H9 (cell line): ENCODE measurements at regions not wholly inside any gene's neighbourhood (a gene's known extent, or its start where the extent isn't known, plus 50 kb on each side); places are given as distances from the start of the nearest gene placed in this dataset.

Experiments
- DNase-seq: peaks from one replicate; pipeline ENCODE4 v3.0.0-alpha.2; 2017
- H2AFZ ChIP-seq: one replicate; pipeline ENCODE4 v1.6.1; 2013; ENCODE audit warnings: mild to moderate bottlenecking, low read length, control low read depth, moderate library complexity
- H2AK5ac ChIP-seq: 2 replicates; pipeline ENCODE4 v1.6.1; 2013; ENCODE audit warnings: low read length, control low read depth, mixed read lengths; ENCODE audit not compliant: insufficient read length
- H2BK120ac ChIP-seq: one replicate; pipeline ENCODE4 v1.6.1; 2013; ENCODE audit warnings: low read depth, mild to moderate bottlenecking, low read length, control low read depth, inconsistent platforms; ENCODE audit not compliant: poor library complexity, severe bottlenecking
- H2BK12ac ChIP-seq: 2 replicates; pipeline ENCODE4 v1.6.1; 2013; ENCODE audit warnings: low read length, control low read depth, mixed read lengths, low read depth; ENCODE audit not compliant: insufficient read length
- H2BK15ac ChIP-seq: 2 replicates; pipeline ENCODE4 v1.6.1; 2013; ENCODE audit warnings: low read depth, low read length, control low read depth
- H2BK20ac ChIP-seq: one replicate; pipeline ENCODE4 v1.6.1; 2013; ENCODE audit warnings: low read depth, mild to moderate bottlenecking, low read length, control low read depth, inconsistent platforms; ENCODE audit not compliant: poor library complexity, severe bottlenecking
- H2BK5ac ChIP-seq: 2 replicates; pipeline ENCODE4 v1.6.1; 2013; ENCODE audit warnings: low read length, control low read depth, mixed read lengths; ENCODE audit not compliant: insufficient read length
- H3K14ac ChIP-seq: 2 replicates; pipeline ENCODE4 v1.6.1; 2013; ENCODE audit warnings: low read length, control low read depth; ENCODE audit not compliant: insufficient read depth
- H3K18ac ChIP-seq: 2 replicates; pipeline ENCODE4 v1.6.1; 2013; ENCODE audit warnings: low read depth, mild to moderate bottlenecking, mixed read lengths, low read length, control low read depth; ENCODE audit not compliant: insufficient read length
- H3K23ac ChIP-seq: 2 replicates; pipeline ENCODE4 v1.6.1; 2013; ENCODE audit warnings: low read length, control low read depth, mixed read lengths, low read depth; ENCODE audit not compliant: insufficient read length
- H3K23me2 ChIP-seq: 2 replicates; pipeline ENCODE4 v1.6.1; 2013; ENCODE audit warnings: low read depth, mild to moderate bottlenecking, mixed read lengths, low read length, control low read depth; ENCODE audit not compliant: insufficient read length, poor library complexity, severe bottlenecking
- H3K27ac ChIP-seq: 2 replicates; pipeline ENCODE4 v1.5.1; 2013; ENCODE audit warnings: low read length, control low read depth, mixed read lengths, low read depth; ENCODE audit not compliant: insufficient read length
- H3K27me3 ChIP-seq: 2 replicates; pipeline ENCODE4 v1.6.1; 2013; ENCODE audit warnings: low read length, control low read depth, inconsistent platforms; ENCODE audit not compliant: insufficient read depth
- H3K4ac ChIP-seq: 2 replicates; pipeline ENCODE4 v1.6.1; 2013; ENCODE audit warnings: low read depth, mild to moderate bottlenecking, control low read depth, inconsistent platforms, low read length, moderate library complexity
- H3K4me1 ChIP-seq: 2 replicates; pipeline ENCODE4 v1.6.1; 2013; ENCODE audit warnings: low read length, control low read depth, inconsistent platforms; ENCODE audit not compliant: insufficient read depth
- H3K4me2 ChIP-seq: 2 replicates; pipeline ENCODE4 v1.6.1; 2013; ENCODE audit warnings: low read length, control low read depth, mixed read lengths; ENCODE audit not compliant: insufficient read length, insufficient read depth
- H3K56ac ChIP-seq: 2 replicates; pipeline ENCODE4 v1.6.1; 2013; ENCODE audit warnings: low read depth, mild to moderate bottlenecking, mixed read lengths, low read length, control low read depth; ENCODE audit not compliant: insufficient read length
- H3K79me1 ChIP-seq: 2 replicates; pipeline ENCODE4 v1.6.1; 2013; ENCODE audit warnings: low read depth, mild to moderate bottlenecking, moderate library complexity, low read length, control low read depth, inconsistent platforms; ENCODE audit not compliant: insufficient read depth, poor library complexity, severe bottlenecking
- H3K79me2 ChIP-seq: 2 replicates; pipeline ENCODE4 v1.6.1; 2013; ENCODE audit warnings: low read length, control low read depth, inconsistent platforms; ENCODE audit not compliant: insufficient read depth
- H3K9ac ChIP-seq: 2 replicates; pipeline ENCODE4 v1.6.1; 2013; ENCODE audit warnings: low read length, control low read depth, mixed read lengths; ENCODE audit not compliant: insufficient read length; ENCODE audit errors: extremely low read depth
- H3K9me3 ChIP-seq: one replicate; pipeline ENCODE4 v1.6.1; 2013; ENCODE audit warnings: low read depth, low read length, inconsistent platforms; ENCODE audit not compliant: control insufficient read depth
- H3T11ph ChIP-seq: one replicate; pipeline ENCODE4 v1.6.1; 2013; ENCODE audit warnings: mild to moderate bottlenecking, low read length, control low read depth, inconsistent platforms
- H4K20me1 ChIP-seq: one replicate; pipeline ENCODE4 v1.6.1; 2013; ENCODE audit not compliant: control insufficient read depth, insufficient read length, insufficient read depth
- H4K5ac ChIP-seq: 2 replicates; pipeline ENCODE4 v1.6.1; 2013; ENCODE audit warnings: low read depth, mild to moderate bottlenecking, mixed read lengths, low read length, control low read depth; ENCODE audit not compliant: insufficient read length
- H4K8ac ChIP-seq: replicated peaks from 2 replicates; pipeline ENCODE4 v1.6.1; 2013; ENCODE audit warnings: low read length, control low read depth, mixed read lengths, low read depth; ENCODE audit not compliant: insufficient read length
- H4K91ac ChIP-seq: 2 replicates; pipeline ENCODE4 v1.6.1; 2013; ENCODE audit warnings: low read depth, mild to moderate bottlenecking, moderate library complexity, mixed read lengths, low read length, control low read depth; ENCODE audit not compliant: insufficient read length
- H3K27ac Mint-ChIP-seq, 3 experiments: 2 replicates in 2 of 3; 3 replicates in 1 of 3; pipeline ENCODE4 v1.8.0; 2020 to 2021; ENCODE audit warnings: mixed read lengths in 3 of 3, mild to moderate bottlenecking in 1 of 3, moderate library complexity in 1 of 3
- H3K27me3 Mint-ChIP-seq: 2 replicates; pipeline ENCODE4 v1.8.0; 2021; ENCODE audit warnings: low read depth, mild to moderate bottlenecking, moderate library complexity, mixed read lengths
- H3K36me3 Mint-ChIP-seq, 3 experiments: 2 replicates in 2 of 3; 3 replicates in 1 of 3; pipeline ENCODE4 v1.8.0; 2020 to 2021; ENCODE audit warnings: low read depth in 3 of 3, mixed read lengths in 3 of 3; ENCODE audit not compliant: insufficient read depth in 1 of 3
- H3K4me1 Mint-ChIP-seq, 2 experiments: 2 replicates each; pipeline ENCODE4 v1.8.0; 2020; ENCODE audit warnings: mixed read lengths in 2 of 2
- H3K4me3 Mint-ChIP-seq, 2 experiments: 2 replicates in 1 of 2; 3 replicates in 1 of 2; pipeline ENCODE4 v1.8.0; 2020 to 2021; ENCODE audit warnings: mild to moderate bottlenecking in 2 of 2, mixed read lengths in 2 of 2, moderate library complexity in 1 of 2
- H3K9me3 Mint-ChIP-seq, 2 experiments: 2 replicates in 1 of 2; 3 replicates in 1 of 2; pipeline ENCODE4 v1.8.0; 2020; ENCODE audit warnings: mild to moderate bottlenecking in 2 of 2, mixed read lengths in 2 of 2, moderate library complexity in 1 of 2
- CTCF ChIP-seq: fragments of 200-600 bp; sonication (generic); conservative IDR thresholded peaks from 3 replicates; pipeline ENCODE4 v1.8.0; 2021; ENCODE audit warnings: antibody characterized with exemption, mild to moderate bottlenecking
- WGBS: extraction: QIAGEN DNeasy Blood & Tissue Kit; methylation state at CpG from one replicate; pipeline ENCODE4 v1.1.7; 2013; ENCODE audit warnings: missing lambda C conversion rate, low lambda C conversion rate, mixed read lengths; ENCODE audit not compliant: insufficient read length; ENCODE audit errors: extremely low coverage; 5-methylcytosine and 5-hydroxymethylcytosine counted together

- no peak overlapping the region for H3K27ac ChIP-seq
- no peak overlapping the region for H4K8ac ChIP-seq
- no peak overlapping the region for H3K23ac ChIP-seq
- H2AK5ac ChIP-seq = no peak overlapping the region
- H4K5ac ChIP-seq = no peak overlapping the region
- no peak overlapping the region for H3K56ac ChIP-seq
- no peaks in the 10 kb centered on the region for H4K20me1 ChIP-seq
- no peak overlapping the region for H2BK12ac ChIP-seq
- no peak overlapping the region for H3T11ph ChIP-seq
- H4K91ac ChIP-seq = no peak overlapping the region
- no peaks in the 10 kb centered on the region for H3K9me3 ChIP-seq
- no peak for TF ChIP-seq CTCF
- Mint-ChIP-seq H3K9me3 (peaks cover 0 to 2% of the 10 kb centered on the region in 2 experiments; a peak in 2 of 5 replicates), H3K4me3 (no peak overlapping the region), H3K27me3 (no peaks in the 10 kb centered on the region), H3K4me1 (no peaks in the 10 kb centered on the region), H3K27ac (no peak overlapping the region), H3K36me3 (no peaks in the 10 kb centered on the region)
- H3K9ac ChIP-seq = no peak overlapping the region
- DNase-seq = no peak
- H3K79me2 ChIP-seq = no peaks in the 10 kb centered on the region
- H3K14ac ChIP-seq = no peak overlapping the region
- no CpG with 5 or more reads among the region's 2 CpGs for WGBS
- no peak overlapping the region for H2BK5ac ChIP-seq
- H3K23me2 ChIP-seq = no peaks in the 10 kb centered on the region
- H2BK15ac ChIP-seq = no peak overlapping the region
- no peak overlapping the region for H2BK120ac ChIP-seq
- no peak overlapping the region for H3K4me2 ChIP-seq
- no peak overlapping the region for H3K18ac ChIP-seq
- H2AFZ ChIP-seq = no peak overlapping the region
- H2BK20ac ChIP-seq = no peak overlapping the region
- no peaks in the 10 kb centered on the region for H3K4me1 ChIP-seq
- H3K79me1 ChIP-seq = no peaks in the 10 kb centered on the region
- no peaks in the 10 kb centered on the region for H3K27me3 ChIP-seq
- H3K4ac ChIP-seq = no peak overlapping the region
Observed at GRCh38 chr4:10773656-10774055, 89.1 kb upstream of the CLNK start.
